MM.1S (cell line): ENCODE measurements at regions not wholly inside any gene's neighbourhood (a gene's known extent, or its start where the extent isn't known, plus 50 kb on each side); places are given as distances from the start of the nearest gene placed in this dataset.

Experiments used
- DNase-seq: peaks from one replicate; pipeline ENCODE4 v3.0.0-alpha.2; 2015
- H2AFZ ChIP-seq: fragments of 300-600 bp; sonication (generic); 2 replicates; pipeline ENCODE4 v1.6.0; 2016; ENCODE audit warnings: antibody characterized with exemption, low read length
- H3F3A ChIP-seq: fragments of 300-600 bp; sonication (generic); 2 replicates; pipeline ENCODE4 v1.6.1; 2016; ENCODE audit warnings: mild to moderate bottlenecking, antibody characterized with exemption, low read length, moderate library complexity, mixed read lengths; ENCODE audit not compliant: insufficient read depth
- H3K27ac ChIP-seq: fragments of 300-600 bp; sonication (generic); 2 replicates; pipeline ENCODE4 v1.5.1; 2016; ENCODE audit warnings: mild to moderate bottlenecking, low read length
- H3K27me3 ChIP-seq: fragments of 300-600 bp; sonication (generic); replicated peaks from 2 replicates; pipeline ENCODE4 v1.6.0; 2016; ENCODE audit warnings: low read length; ENCODE audit not compliant: insufficient read depth
- H3K36me3 ChIP-seq: fragments of 300-600 bp; sonication (generic); replicated peaks from 2 replicates; pipeline ENCODE4 v1.6.1; 2016; ENCODE audit warnings: mild to moderate bottlenecking, low read length, mixed read lengths; ENCODE audit not compliant: insufficient read depth
- H3K4me1 ChIP-seq: fragments of 300-600 bp; sonication (generic); 2 replicates; pipeline ENCODE4 v1.6.1; 2016; ENCODE audit warnings: low read length, mixed read lengths
- H3K4me2 ChIP-seq: fragments of 300-600 bp; sonication (generic); 2 replicates; pipeline ENCODE4 v1.6.0; 2016; ENCODE audit warnings: low read depth, low read length
- H3K4me3 ChIP-seq: fragments of 300-600 bp; sonication (generic); 2 replicates; pipeline ENCODE4 v1.5.1; 2016; ENCODE audit warnings: low read length, mixed read lengths
- H3K79me2 ChIP-seq: fragments of 300-600 bp; sonication (generic); 2 replicates; pipeline ENCODE4 v1.6.1; 2016; ENCODE audit warnings: mixed run types, low read length, mixed read lengths
- H3K9ac ChIP-seq: fragments of 300-600 bp; sonication (generic); 2 replicates; pipeline ENCODE4 v1.6.1; 2016; ENCODE audit warnings: low read length, mixed read lengths
- H3K9me2 ChIP-seq: fragments of 300-600 bp; sonication (generic); replicated peaks from 2 replicates; pipeline ENCODE4 v1.6.1; 2016; ENCODE audit warnings: mild to moderate bottlenecking, low read length, mixed read lengths; ENCODE audit not compliant: insufficient read depth
- H3K9me3 ChIP-seq: fragments of 300-600 bp; sonication (generic); replicated peaks from 2 replicates; pipeline ENCODE4 v1.6.1; 2016; ENCODE audit warnings: mild to moderate bottlenecking, low read length, mixed read lengths; ENCODE audit not compliant: insufficient read depth
- H4K20me1 ChIP-seq: fragments of 300-600 bp; sonication (generic); 2 replicates; pipeline ENCODE4 v1.6.1; 2016; ENCODE audit warnings: mild to moderate bottlenecking, low read length, moderate library complexity, mixed read lengths; ENCODE audit not compliant: insufficient read depth
- EZH2 ChIP-seq: fragments of 300-600 bp; sonication (generic); optimal IDR thresholded peaks from 2 replicates; pipeline ENCODE3; 2017; ENCODE audit warnings: low read depth, mild to moderate bottlenecking, antibody characterized with exemption, low read length, mixed read lengths
- EZH2phosphoT487 ChIP-seq: fragments of 300-600 bp; sonication (generic); IDR thresholded peaks from 2 replicates; pipeline ENCODE4 v1.6.1; 2018; ENCODE audit warnings: antibody characterized with exemption, low read length
- TF ChIP-seq, protein P1 (sequence below): fragments of 300-600 bp; sonication (generic); IDR thresholded peaks from 2 replicates; pipeline ENCODE4 v1.5.1; 2016; ENCODE audit warnings: antibody characterized with exemption, low read length, mixed read lengths

DNA sequence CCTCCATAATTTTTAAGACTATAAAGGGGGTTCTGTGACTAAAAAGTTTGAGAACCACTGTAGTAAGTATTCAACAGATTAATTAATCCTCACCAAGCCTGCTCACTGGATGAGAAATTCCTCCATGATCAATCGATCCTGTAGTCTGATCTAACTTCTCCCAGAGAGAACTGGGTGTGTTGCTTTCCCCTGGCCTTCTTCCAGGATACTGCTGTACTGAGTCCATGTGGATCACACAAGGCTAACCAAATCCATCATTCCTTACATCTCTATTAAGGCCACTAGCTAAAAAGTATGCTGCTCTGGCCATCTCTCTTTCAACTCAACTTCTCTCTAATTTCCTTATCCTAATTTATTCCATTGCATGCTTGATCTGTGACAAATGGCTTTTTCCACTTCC lies 280.2 kb upstream of the PCSK5 start:
- no peaks in the 10 kb centered on the region for H3K79me2 ChIP-seq
- H3K27me3 ChIP-seq: no peaks in the 10 kb centered on the region
- no peaks in the 10 kb centered on the region for H3F3A ChIP-seq
- no peak overlapping the region for H3K9ac ChIP-seq
- no peak for DNase-seq
- no peak overlapping the region for H2AFZ ChIP-seq
- H3K9me2 ChIP-seq: no peaks in the 10 kb centered on the region
- no peak overlapping the region for H3K27ac ChIP-seq
- no peaks in the 10 kb centered on the region for H3K4me1 ChIP-seq
- TF ChIP-seq EZH2phosphoT487 (no peak), EZH2 (no peak)
- TF ChIP-seq, protein P1, sequence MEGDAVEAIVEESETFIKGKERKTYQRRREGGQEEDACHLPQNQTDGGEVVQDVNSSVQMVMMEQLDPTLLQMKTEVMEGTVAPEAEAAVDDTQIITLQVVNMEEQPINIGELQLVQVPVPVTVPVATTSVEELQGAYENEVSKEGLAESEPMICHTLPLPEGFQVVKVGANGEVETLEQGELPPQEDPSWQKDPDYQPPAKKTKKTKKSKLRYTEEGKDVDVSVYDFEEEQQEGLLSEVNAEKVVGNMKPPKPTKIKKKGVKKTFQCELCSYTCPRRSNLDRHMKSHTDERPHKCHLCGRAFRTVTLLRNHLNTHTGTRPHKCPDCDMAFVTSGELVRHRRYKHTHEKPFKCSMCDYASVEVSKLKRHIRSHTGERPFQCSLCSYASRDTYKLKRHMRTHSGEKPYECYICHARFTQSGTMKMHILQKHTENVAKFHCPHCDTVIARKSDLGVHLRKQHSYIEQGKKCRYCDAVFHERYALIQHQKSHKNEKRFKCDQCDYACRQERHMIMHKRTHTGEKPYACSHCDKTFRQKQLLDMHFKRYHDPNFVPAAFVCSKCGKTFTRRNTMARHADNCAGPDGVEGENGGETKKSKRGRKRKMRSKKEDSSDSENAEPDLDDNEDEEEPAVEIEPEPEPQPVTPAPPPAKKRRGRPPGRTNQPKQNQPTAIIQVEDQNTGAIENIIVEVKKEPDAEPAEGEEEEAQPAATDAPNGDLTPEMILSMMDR: no peak
- no peaks in the 10 kb centered on the region for H3K36me3 ChIP-seq
- no peak overlapping the region for H3K4me2 ChIP-seq
- no peaks in the 10 kb centered on the region for H3K9me3 ChIP-seq
- H3K4me3 ChIP-seq: no peak overlapping the region
- H4K20me1 ChIP-seq: no peaks in the 10 kb centered on the region

DNA sequence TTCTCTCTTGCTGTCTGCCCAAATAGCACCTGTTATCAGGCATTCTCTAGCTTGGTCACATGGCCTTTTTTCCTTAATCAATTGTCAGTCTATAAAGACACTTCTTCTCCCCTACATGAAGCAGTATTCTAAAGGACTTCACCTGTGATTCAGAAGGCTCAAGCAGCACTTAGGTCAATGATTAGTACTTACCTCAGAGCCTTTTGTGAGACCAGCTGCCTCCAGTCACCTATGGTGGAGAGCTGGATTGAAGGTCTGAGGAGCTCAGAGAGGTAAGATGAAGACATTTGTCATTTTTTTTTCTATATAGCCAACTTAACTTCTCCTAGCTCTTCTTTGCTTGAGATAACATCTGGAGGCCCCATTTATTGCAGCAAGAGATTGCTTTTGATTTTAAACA lies 278.3 kb upstream of the PCSK5 start:
- no peaks in the 10 kb centered on the region for H3K4me1 ChIP-seq
- no peaks in the 10 kb centered on the region for H3F3A ChIP-seq
- H3K36me3 ChIP-seq: no peaks in the 10 kb centered on the region
- H3K4me2 ChIP-seq: no peak overlapping the region
- no peak overlapping the region for H3K27ac ChIP-seq
- no peaks in the 10 kb centered on the region for H3K9me3 ChIP-seq
- H3K9ac ChIP-seq: no peak overlapping the region
- H3K79me2 ChIP-seq: no peaks in the 10 kb centered on the region
- TF ChIP-seq EZH2phosphoT487: no peak
- TF ChIP-seq, protein P1: no peak
- TF ChIP-seq EZH2: no peak
- DNase-seq: no peak
- H4K20me1 ChIP-seq: no peaks in the 10 kb centered on the region
- no peak overlapping the region for H3K4me3 ChIP-seq
- no peaks in the 10 kb centered on the region for H3K27me3 ChIP-seq
- H3K9me2 ChIP-seq: no peaks in the 10 kb centered on the region
- no peak overlapping the region for H2AFZ ChIP-seq

DNA sequence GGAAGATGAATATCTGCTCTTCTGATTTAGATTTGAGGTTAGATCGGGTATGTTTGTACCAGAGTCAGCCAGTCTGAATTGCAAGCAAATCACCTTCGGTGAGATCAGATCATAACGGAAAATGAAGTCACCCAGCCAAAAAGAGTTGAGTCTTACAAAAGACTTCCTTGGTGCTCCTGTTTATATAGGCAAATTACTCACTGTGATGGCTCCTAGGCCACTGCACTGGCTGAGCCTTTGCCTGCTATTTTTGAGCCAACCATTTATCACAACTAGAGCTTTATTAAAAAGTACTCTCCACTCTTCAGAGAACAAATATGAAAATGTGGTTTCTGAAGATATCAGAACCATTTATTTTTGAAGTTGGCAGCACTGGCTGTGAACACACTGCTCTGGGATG lies 277.7 kb upstream of the PCSK5 start:
- Histone ChIP-seq H3F3A (no peaks in the 10 kb centered on the region), H4K20me1 (no peaks in the 10 kb centered on the region), H3K9me3 (no peaks in the 10 kb centered on the region), H3K4me3 (no peak overlapping the region), H3K9ac (no peak overlapping the region), H3K27ac (no peak overlapping the region), H3K4me2 (no peak overlapping the region), H3K36me3 (no peaks in the 10 kb centered on the region), H3K9me2 (no peaks in the 10 kb centered on the region), H3K4me1 (no peaks in the 10 kb centered on the region), H2AFZ (no peak overlapping the region), H3K79me2 (no peaks in the 10 kb centered on the region), H3K27me3 (no peaks in the 10 kb centered on the region)
- no peak for TF ChIP-seq EZH2
- TF ChIP-seq, protein P1: no peak
- TF ChIP-seq EZH2phosphoT487: no peak
- DNase-seq: no peak

DNA sequence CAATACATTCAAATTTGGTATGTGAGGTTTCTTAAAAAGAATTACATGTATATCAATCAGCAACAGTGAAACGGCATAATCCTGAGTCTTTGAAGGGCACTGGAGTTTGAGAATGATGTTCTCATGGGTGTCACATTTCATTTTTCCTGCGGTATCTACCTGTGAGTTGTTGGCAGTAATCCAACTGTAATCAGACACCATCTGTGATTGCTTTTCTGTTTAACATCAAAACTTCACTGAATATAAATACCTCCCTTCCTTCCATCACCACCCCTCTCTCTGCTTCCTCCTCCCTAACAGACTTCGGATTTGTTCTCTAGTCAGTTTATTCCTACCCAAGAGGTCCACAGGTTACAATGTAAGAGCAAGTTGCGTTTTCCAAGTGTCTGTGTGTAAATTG lies 275.2 kb upstream of the PCSK5 start:
- no peak overlapping the region for H3K9ac ChIP-seq
- no peaks in the 10 kb centered on the region for H3K9me3 ChIP-seq
- no peaks in the 10 kb centered on the region for H4K20me1 ChIP-seq
- H2AFZ ChIP-seq: no peak overlapping the region
- H3K27ac ChIP-seq: no peak overlapping the region
- H3K79me2 ChIP-seq: no peaks in the 10 kb centered on the region
- TF ChIP-seq, protein P1: no peak
- TF ChIP-seq EZH2phosphoT487: no peak
- TF ChIP-seq EZH2: no peak
- no peaks in the 10 kb centered on the region for H3K4me1 ChIP-seq
- H3F3A ChIP-seq: no peaks in the 10 kb centered on the region
- no peaks in the 10 kb centered on the region for H3K36me3 ChIP-seq
- no peak overlapping the region for H3K4me3 ChIP-seq
- no peak for DNase-seq
- H3K4me2 ChIP-seq: no peak overlapping the region
- no peaks in the 10 kb centered on the region for H3K27me3 ChIP-seq
- no peaks in the 10 kb centered on the region for H3K9me2 ChIP-seq
